ENCODE measurements at regions not wholly inside any gene's neighbourhood (a gene's known extent, or its start where the extent isn't known, plus 50 kb on each side); places are given as distances from the start of the nearest gene placed in this dataset.

- TF ChIP-seq, protein P1, sequence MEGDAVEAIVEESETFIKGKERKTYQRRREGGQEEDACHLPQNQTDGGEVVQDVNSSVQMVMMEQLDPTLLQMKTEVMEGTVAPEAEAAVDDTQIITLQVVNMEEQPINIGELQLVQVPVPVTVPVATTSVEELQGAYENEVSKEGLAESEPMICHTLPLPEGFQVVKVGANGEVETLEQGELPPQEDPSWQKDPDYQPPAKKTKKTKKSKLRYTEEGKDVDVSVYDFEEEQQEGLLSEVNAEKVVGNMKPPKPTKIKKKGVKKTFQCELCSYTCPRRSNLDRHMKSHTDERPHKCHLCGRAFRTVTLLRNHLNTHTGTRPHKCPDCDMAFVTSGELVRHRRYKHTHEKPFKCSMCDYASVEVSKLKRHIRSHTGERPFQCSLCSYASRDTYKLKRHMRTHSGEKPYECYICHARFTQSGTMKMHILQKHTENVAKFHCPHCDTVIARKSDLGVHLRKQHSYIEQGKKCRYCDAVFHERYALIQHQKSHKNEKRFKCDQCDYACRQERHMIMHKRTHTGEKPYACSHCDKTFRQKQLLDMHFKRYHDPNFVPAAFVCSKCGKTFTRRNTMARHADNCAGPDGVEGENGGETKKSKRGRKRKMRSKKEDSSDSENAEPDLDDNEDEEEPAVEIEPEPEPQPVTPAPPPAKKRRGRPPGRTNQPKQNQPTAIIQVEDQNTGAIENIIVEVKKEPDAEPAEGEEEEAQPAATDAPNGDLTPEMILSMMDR (IDR thresholded peaks at IDR 0.05; ENCODE audit: insufficient read depth, low read length), result no peak
- TF ChIP-seq SPI1 (IDR thresholded peaks at IDR 0.05; ENCODE audit: borderline replicate concordance, low read depth) (no peak), POLR2AphosphoS5 (IDR thresholded peaks at IDR 0.05; ENCODE audit: low read depth) (no peak), GABPA (IDR thresholded peaks at IDR 0.05; ENCODE audit: low read depth) (no peak)
These were observed 54.8 kb downstream of the PAGE2 start for GRCh38 chrX:55143621-55144020.

Measured in HL-60 (cell line).